Fibroblast of peridontal ligament (primary cell): ENCODE measurements at regions not wholly inside any gene's neighbourhood (a gene's known extent, or its start where the extent isn't known, plus 50 kb on each side); places are given as distances from the start of the nearest gene placed in this dataset.
"Not testable (repeated sequence)": the region's sequence is repeated elsewhere in the genome, so short reads cannot be mapped to it uniquely, and the experiment has no call there.

Experiments used
- DNase-seq: peaks from one replicate; pipeline ENCODE4 v3.0.0-alpha.2; 2010; ENCODE audit errors: extremely low read depth

GRCh38 chr5:1588071-1588694 is 64.4 kb upstream of the LPCAT1 start:
- DNase-seq: not testable (repeated sequence)

- DNase-seq: not testable (repeated sequence)
These were observed 59.5 kb upstream of the LPCAT1 start for GRCh38 chr5:1583081-1583875.

DNA sequence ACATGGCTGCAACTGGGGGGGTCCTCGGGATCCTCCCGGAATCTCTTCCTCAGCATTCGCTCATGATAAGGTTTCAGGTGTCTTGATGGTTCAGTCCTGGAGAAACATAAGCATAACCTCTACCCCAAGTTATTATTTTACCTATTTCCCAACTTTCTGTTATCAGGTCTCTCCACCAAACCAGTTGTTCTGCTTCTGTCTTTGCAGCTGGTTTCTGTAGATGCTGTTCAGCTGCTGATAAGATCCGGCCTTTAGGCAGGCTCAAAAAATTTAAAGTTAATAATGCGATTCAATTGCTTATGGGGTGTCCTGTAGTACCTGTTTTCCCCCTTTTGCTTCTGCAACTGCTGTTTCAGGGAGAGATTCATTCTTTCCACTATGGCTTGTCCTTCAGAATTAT is 55.6 kb upstream of the LPCAT1 start:
- not testable (repeated sequence) for DNase-seq

GRCh38 chr5:1576851-1577250 is 53.1 kb upstream of the LPCAT1 start:
- not testable (repeated sequence) for DNase-seq

DNA sequence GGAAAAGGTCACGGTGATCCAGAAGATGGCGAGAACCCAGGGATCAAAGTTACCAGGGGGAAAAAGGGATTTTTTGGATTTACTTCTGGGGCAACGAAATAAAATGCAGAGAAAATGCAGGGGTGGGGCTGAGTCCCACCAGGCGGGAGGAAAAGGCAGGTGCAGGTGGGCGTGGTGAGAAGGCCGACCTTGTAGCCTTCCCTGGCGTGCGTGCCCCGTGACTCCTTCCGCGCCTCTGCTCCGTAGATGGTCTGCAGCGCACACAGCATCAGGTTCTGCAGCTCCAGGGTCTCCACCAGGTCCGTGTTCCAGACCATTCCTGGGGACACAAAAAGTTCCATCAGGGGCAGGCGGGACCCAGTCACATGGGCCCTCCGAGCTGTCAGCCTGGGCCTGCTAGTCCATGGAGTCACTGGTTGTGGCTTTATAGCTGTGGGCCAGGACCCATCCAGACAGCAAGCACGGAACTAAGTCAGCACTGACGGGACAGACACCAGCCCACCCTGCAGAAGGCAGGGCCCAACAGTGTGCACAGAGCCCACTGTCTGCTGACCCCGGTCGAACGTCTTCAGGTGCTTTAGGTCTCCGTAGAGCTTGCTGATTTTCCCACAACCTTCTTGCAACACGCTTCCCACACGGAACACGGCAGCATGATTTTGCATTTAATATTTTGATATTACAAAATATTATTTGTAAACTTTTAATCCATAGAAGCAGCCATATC is 52.4 kb upstream of the LPCAT1 start:
- not testable (repeated sequence) for DNase-seq

- not testable (repeated sequence) for DNase-seq
These were observed 51.7 kb upstream of the LPCAT1 start for GRCh38 chr5:1575491-1575890.

DNA sequence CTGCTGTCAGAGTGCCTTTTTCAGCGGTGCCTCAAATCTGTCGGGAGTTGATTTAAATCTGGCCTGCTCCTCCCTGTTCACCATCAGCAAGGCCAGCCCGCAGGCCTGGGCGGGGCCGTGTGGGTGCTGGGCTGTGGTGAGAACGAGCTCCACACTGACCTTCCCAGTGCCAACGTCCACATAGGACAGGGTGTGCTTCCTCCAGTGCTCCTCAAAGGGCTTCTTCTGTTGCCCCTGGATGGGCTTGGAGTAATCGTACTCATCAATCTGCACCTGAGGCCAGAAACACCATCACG is 50.2 kb upstream of the LPCAT1 start:
- not testable (repeated sequence) for DNase-seq

- DNase-seq: not testable (repeated sequence)
These were observed 49.7 kb upstream of the LPCAT1 start for GRCh38 chr5:1573217-1574022.
